GM18951 (cell line): ENCODE measurements at regions not wholly inside any gene's neighbourhood (a gene's known extent, or its start where the extent isn't known, plus 50 kb on each side); places are given as distances from the start of the nearest gene placed in this dataset.
"Not testable (repeated sequence)": the region's sequence is repeated elsewhere in the genome, so short reads cannot be mapped to it uniquely, and the experiment has no call there.

Experiments
- POLR2A ChIP-seq: IDR thresholded peaks from 4 replicates; pipeline ENCODE4 v1.6.1; 2011; ENCODE audit warnings: mild to moderate bottlenecking; ENCODE audit not compliant: insufficient read length, insufficient read depth; ENCODE audit errors: extremely low read depth
- in situ Hi-C: fragments of 300-500 bp; cut with MboI; formaldehyde crosslinking; loops from one replicate; pipeline ENCODE4 v1.12.0; 2022; ENCODE audit warnings: low sequenced_read_pairs, mixed read lengths, inconsistent platforms; ENCODE audit not compliant: unreplicated experiment

DNA sequence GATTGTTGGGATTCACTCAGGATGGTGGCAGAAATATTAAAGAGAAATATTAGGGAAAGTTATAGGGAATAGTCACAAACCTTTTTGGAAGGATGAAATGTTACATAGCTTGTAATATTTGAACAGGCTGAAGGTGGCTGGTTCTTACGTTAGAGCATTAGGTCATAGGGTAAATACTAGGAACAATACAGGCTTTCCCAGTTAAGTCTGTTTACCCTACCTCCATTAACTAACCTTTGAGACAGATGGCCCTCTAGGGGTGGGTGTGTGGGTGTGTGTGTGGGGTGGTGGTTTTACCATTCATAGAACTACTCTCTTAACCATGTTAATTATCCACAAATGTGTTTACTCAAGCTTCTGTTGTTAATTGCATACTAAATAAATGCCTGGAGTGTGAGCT lies 94.3 kb upstream of the STK32A start:
- TF ChIP-seq POLR2A: no peak
- in situ Hi-C loops: no loop called here

DNA sequence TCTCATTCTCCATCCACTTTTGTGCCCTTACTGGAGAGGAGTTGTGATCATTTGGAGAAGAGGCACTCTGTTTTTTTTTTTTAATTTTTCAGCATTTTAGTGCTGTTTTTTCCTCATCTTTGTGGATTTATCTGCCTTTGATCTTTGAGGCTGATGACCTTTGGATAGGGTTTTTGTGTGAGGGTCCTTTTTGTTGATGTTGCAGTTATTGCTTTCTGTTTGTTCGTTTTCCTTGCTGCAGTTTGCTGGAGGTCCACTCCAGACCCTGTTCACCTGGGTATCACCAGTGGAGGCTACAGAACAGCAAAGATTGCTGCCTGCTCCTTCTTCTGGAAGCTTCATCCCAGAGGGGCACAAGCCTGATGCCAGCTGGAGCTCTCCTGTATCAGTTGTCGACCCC lies 93.2 kb upstream of the STK32A start:
- in situ Hi-C loops: not testable (repeated sequence)

GRCh38 chr5:147143215-147143614 lies 91.6 kb upstream of the STK32A start:
- in situ Hi-C loops: no loop called here
- TF ChIP-seq POLR2A: no peak

DNA sequence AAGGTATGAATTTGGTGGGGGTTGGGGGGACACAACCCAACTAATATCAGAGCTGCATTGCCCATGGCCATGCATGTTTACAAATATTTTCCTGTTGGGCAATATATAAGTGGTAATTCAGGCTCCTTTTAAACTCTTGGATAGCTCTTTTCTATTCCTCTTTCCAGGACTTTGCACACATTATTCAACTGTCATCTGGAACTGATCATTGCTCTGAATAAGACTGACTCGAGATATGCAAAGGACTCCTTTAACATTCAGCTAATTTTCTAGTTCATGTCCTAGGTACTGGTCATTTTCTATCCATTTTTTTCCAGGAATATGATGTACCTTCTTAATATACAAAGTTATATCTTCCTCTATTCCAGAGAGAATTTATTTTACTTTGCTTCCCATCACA lies 89.5 kb upstream of the STK32A start:
- in situ Hi-C loops: no loop called here
- TF ChIP-seq POLR2A: no peak

GRCh38 chr5:147148715-147149114 lies 86.1 kb upstream of the STK32A start:
- in situ Hi-C loops: no loop called here
- TF ChIP-seq POLR2A: no peak

DNA sequence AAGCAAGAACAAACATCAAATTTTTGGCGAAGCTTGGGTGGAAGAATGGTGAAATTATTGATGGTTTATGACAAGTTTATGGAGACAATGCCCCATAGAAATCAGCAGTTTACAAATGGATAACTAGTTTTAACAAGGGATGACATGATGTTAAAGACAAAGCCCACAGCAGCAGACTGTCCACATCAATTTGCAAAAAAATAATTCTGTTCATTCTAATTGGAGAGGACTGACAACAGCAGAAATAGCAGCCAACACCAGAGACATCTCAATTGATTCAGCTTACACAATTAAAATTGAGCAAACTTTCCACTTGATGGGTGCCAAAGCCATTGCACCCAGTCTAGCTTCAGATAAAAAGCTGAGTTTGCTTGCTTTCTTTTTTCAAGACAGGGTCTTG lies 82.7 kb upstream of the STK32A start:
- in situ Hi-C loops: no loop called here
- TF ChIP-seq POLR2A: no peak

DNA sequence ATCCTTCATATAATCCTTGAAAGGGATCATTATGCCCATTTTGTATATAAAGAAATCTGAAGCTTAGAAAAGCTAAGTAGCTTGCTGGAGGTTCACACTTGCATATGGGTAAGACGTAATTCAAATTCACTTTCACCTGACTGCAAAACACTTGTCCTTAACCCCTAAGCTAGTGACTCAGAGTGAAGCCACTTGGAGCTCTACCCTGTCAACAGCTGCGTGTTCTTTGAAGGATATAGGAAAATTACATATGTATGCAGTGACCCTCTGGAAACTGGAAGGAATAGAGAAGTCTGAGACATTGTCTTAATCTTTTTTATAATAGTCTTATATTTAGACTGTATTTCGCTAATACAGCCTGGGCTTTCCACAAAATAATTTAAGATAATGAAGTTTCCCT lies 80.0 kb upstream of the STK32A start:
- TF ChIP-seq POLR2A: no peak
- in situ Hi-C loops: no loop called here

DNA sequence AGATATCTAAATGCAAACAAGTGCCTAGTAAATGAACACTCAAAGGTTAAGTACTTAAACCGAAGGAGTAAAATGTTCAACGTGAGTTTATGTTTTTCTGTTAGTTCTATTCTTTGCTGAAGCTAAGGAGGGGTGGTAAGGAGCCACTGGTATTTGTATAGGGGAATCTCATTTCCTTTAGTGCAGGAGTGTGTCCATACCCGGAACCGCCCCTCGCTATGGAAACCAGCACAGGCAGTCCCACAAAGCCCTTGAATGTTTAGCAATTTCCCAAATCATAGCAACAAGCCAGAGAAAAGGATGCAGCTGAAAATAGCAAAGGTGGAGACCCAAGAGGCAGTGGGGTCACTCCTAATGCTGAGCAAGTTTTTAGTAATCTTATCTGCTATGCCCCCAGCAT lies 78.8 kb upstream of the STK32A start:
- in situ Hi-C loops: no loop called here

GRCh38 chr5:147160902-147161700 lies 73.7 kb upstream of the STK32A start:
- in situ Hi-C loops: no loop called here
- no peak for TF ChIP-seq POLR2A

More for the DNA sequence above, 78.8 kb upstream of the STK32A start:
- TF ChIP-seq POLR2A: no peak

DNA sequence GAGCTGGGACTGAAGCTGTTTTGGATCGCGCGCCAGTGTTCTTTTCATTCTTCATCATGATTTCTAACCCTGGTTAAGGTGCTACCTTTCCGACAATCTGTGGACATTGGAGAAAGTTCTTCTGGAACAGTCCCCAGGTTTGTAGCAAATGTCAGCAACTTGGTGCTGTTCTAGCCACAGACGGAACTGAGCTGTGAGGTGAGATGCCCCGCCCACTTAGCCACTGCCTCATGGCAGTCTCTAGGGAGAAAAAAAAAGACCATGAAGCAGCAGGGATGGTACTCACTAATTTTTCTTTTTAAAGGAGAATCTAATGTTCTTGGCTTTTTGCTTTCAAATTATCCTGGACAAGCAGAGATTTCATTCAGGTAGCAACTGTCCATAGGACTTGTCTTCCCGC lies 72.1 kb upstream of the STK32A start:
- TF ChIP-seq POLR2A: no peak
- in situ Hi-C loops: no loop called here

- TF ChIP-seq POLR2A: no peak
- in situ Hi-C loops: no loop called here
Observed at GRCh38 chr5:147167529-147167928, 67.3 kb upstream of the STK32A start.

DNA sequence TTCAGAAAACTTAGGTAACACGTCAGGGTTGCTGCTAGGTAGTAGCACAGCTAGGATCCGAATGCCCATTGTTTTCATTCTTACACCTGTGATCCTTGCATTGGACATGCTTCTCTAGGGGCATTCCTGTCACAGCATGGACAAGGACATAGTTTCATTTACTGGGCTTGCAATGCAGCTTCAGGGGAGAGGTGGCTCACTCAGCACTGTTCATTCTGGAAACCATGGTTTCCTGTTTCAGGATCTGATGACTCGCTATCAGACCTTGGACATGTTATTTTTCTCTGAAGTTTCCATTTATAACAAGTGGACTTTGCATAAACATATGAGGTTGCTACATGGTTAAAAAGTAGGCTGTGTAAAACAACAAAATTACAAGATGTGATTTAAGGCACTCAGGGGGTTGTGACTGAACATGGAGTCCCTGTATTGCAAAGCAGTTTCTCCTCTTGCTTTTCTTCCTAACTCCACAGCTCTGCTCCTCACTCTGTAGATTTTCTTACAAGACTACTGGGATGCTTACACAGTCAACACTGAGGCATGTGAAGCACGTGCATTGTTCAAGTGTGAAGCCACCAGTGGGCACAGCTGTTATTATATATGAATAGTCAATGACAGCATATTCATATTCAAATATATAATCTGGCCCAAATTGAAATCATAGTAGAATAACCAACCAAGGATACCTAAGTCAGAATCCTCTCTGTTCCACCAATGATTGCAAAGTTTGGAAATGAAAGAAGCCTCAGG lies 66.1 kb upstream of the STK32A start:
- in situ Hi-C loops: no loop called here

GRCh38 chr5:147169399-147169798 lies 65.4 kb upstream of the STK32A start:
- TF ChIP-seq POLR2A: no peak
- in situ Hi-C loops: no loop called here

More for the DNA sequence above, 66.1 kb upstream of the STK32A start:
- TF ChIP-seq POLR2A: no peak

- TF ChIP-seq POLR2A: no peak
- in situ Hi-C loops: no loop called here
Observed at GRCh38 chr5:147169901-147170300, 64.9 kb upstream of the STK32A start.
